Keratinocyte (primary cell): ENCODE measurements at regions not wholly inside any gene's neighbourhood (a gene's known extent, or its start where the extent isn't known, plus 50 kb on each side); places are given as distances from the start of the nearest gene placed in this dataset.

Experiments
- DNase-seq: peaks from one replicate; pipeline ENCODE4 v3.0.0-alpha.2; 2011; ENCODE audit warnings: low read depth, missing footprints, low spot score
- FAIRE-seq: peaks from 2 replicates; lab custom pipeline; 2011; peaks lifted over from hg19 to GRCh38; lab: Jason Lieb, UNC
- H2AFZ ChIP-seq: 2 replicates; pipeline ENCODE4 v1.6.0; 2012; ENCODE audit warnings: low read length, control low read depth, inconsistent platforms; ENCODE audit not compliant: control insufficient read depth
- H3K27ac ChIP-seq: 2 replicates; pipeline ENCODE4 v1.5.1; 2011; ENCODE audit warnings: low read length; ENCODE audit not compliant: control insufficient read depth, insufficient read depth
- H3K27me3 ChIP-seq: 3 replicates; pipeline ENCODE4 v1.6.0; 2011; ENCODE audit warnings: low read length; ENCODE audit not compliant: control insufficient read depth, insufficient read depth; ENCODE audit errors: extremely low read depth
- H3K36me3 ChIP-seq, 2 experiments: 2 replicates in 1 of 2; 3 replicates in 1 of 2; pipeline ENCODE4 v1.5.1; 2011; ENCODE audit warnings: low read length in 2 of 2, mild to moderate bottlenecking in 1 of 2; ENCODE audit not compliant: control insufficient read depth in 2 of 2, insufficient read depth in 2 of 2; ENCODE audit errors: extremely low read depth in 1 of 2
- H3K4me1 ChIP-seq: 3 replicates; pipeline ENCODE4 v1.5.1; 2011; ENCODE audit warnings: low read length; ENCODE audit not compliant: control insufficient read depth, insufficient read depth; ENCODE audit errors: extremely low read depth
- H3K4me2 ChIP-seq: 3 replicates; pipeline ENCODE4 v1.6.0; 2011; ENCODE audit warnings: low read depth, low read length; ENCODE audit not compliant: control insufficient read depth, insufficient read depth; ENCODE audit errors: extremely low read depth
- H3K4me3 ChIP-seq, 3 experiments: fragments of 200-600 bp in 1 of 3; sonication (generic) in 1 of 3; 2 replicates in 2 of 3; 3 replicates in 1 of 3; pipeline ENCODE4 v1.5.1; 2011 to 2016; ENCODE audit warnings: low read length in 3 of 3, mild to moderate bottlenecking in 3 of 3, control low read depth in 2 of 3, inconsistent platforms in 1 of 3, low read depth in 1 of 3, mixed read lengths in 1 of 3, mixed run types in 1 of 3, moderate library complexity in 1 of 3; ENCODE audit not compliant: control insufficient read depth in 2 of 3, insufficient read depth in 2 of 3; ENCODE audit errors: extremely low read depth in 1 of 3
- H3K79me2 ChIP-seq: 2 replicates; pipeline ENCODE4 v1.6.0; 2012; ENCODE audit warnings: low read length; ENCODE audit not compliant: control insufficient read depth, insufficient read depth
- H3K9ac ChIP-seq: 3 replicates; pipeline ENCODE4 v1.6.0; 2011; ENCODE audit warnings: low read length; ENCODE audit not compliant: control insufficient read depth, insufficient read depth; ENCODE audit errors: extremely low read depth
- H3K9me1 ChIP-seq: 3 replicates; pipeline ENCODE4 v1.6.0; 2011; ENCODE audit warnings: low read length; ENCODE audit not compliant: control insufficient read depth, insufficient read depth; ENCODE audit errors: extremely low read depth
- H3K9me3 ChIP-seq: 2 replicates; pipeline ENCODE4 v1.5.1; 2012; ENCODE audit warnings: low read depth, low read length; ENCODE audit not compliant: control insufficient read depth
- H4K20me1 ChIP-seq: 3 replicates; pipeline ENCODE4 v1.6.0; 2011; ENCODE audit warnings: low read length; ENCODE audit not compliant: control insufficient read depth, insufficient read depth; ENCODE audit errors: extremely low read depth
- CTCF ChIP-seq, 3 experiments: IDR thresholded peaks in 1 of 3; conservative IDR thresholded peaks in 1 of 3; optimal IDR thresholded peaks in 1 of 3; 2 replicates in 2 of 3; 3 replicates in 1 of 3; pipeline versions ENCODE3 to v1.5.1; 2011; ENCODE audit warnings: low read length in 3 of 3, mild to moderate bottlenecking in 3 of 3, moderate library complexity in 2 of 3, control low read depth in 1 of 3, inconsistent platforms in 1 of 3; ENCODE audit not compliant: insufficient read depth in 2 of 3; ENCODE audit errors: extremely low read depth in 1 of 3
- EZH2 ChIP-seq: IDR thresholded peaks from one replicate; pipeline ENCODE4 v1.6.1; 2012; ENCODE audit warnings: inconsistent platforms, mild to moderate bottlenecking, low read length, moderate library complexity
- dilution Hi-C: fragments of 300-500 bp; cut with MboI; formaldehyde crosslinking; loops from one replicate; pipeline ENCODE4 v1.7.0; 2020; ENCODE audit warnings: low sequenced_read_pairs; ENCODE audit not compliant: extremely low pct_ligation_motif_present

- FAIRE-seq (no peak), DNase-seq (no peak)
- no peaks in the 10 kb centered on the region for H3K36me3 ChIP-seq
- no peak overlapping the region for H3K4me3 ChIP-seq
- H3K9me3 ChIP-seq, result no peaks in the 10 kb centered on the region
- H3K27ac ChIP-seq, result no peak overlapping the region
- no peaks in the 10 kb centered on the region for H4K20me1 ChIP-seq
- H3K9ac ChIP-seq, result no peak overlapping the region
- H3K9me1 ChIP-seq, result no peaks in the 10 kb centered on the region
- no peak overlapping the region for H2AFZ ChIP-seq
- H3K4me2 ChIP-seq, result no peak overlapping the region
- no peaks in the 10 kb centered on the region for H3K27me3 ChIP-seq
- no peaks in the 10 kb centered on the region for H3K79me2 ChIP-seq
- dilution Hi-C loops, result no loop called here
- TF ChIP-seq CTCF (optimal IDR thresholded peaks at IDR 0.05 in 1 of 3, IDR thresholded peaks at IDR 0.05 in 1 of 3, conservative IDR thresholded peaks at IDR 0.05 in 1 of 3; ENCODE audit: extremely low read depth in 1 of 3, insufficient read depth in 2 of 3, low read length in 3 of 3), result no peak
- TF ChIP-seq EZH2, result no peak
- no peaks in the 10 kb centered on the region for H3K4me1 ChIP-seq
Observed at GRCh38 chr2:155687181-155687580, 645.3 kb downstream of the NR4A2 start.

- no peaks in the 10 kb centered on the region for H3K27me3 ChIP-seq
Observed at GRCh38 chr2:155679647-155680046, 652.9 kb downstream of the NR4A2 start.

More at GRCh38 chr2:155679647-155680046, 652.9 kb downstream of the NR4A2 start:
- no peak overlapping the region for H3K4me3 ChIP-seq
- FAIRE-seq (no peak), DNase-seq (no peak)
- no peaks in the 10 kb centered on the region for H3K36me3 ChIP-seq
- dilution Hi-C loops, result no loop called here
- H3K9me3 ChIP-seq, result no peaks in the 10 kb centered on the region
- H3K4me2 ChIP-seq, result no peak overlapping the region
- no peak overlapping the region for H3K27ac ChIP-seq
- H2AFZ ChIP-seq, result no peak overlapping the region
- no peaks in the 10 kb centered on the region for H3K4me1 ChIP-seq
- H3K79me2 ChIP-seq, result no peaks in the 10 kb centered on the region
- no peaks in the 10 kb centered on the region for H4K20me1 ChIP-seq
- TF ChIP-seq CTCF (optimal IDR thresholded peaks at IDR 0.05 in 1 of 3, IDR thresholded peaks at IDR 0.05 in 1 of 3, conservative IDR thresholded peaks at IDR 0.05 in 1 of 3; ENCODE audit: extremely low read depth in 1 of 3, insufficient read depth in 2 of 3, low read length in 3 of 3), result no peak
- no peak for TF ChIP-seq EZH2
- H3K9me1 ChIP-seq, result no peaks in the 10 kb centered on the region
- H3K9ac ChIP-seq, result no peak overlapping the region
